PC-3 (cell line): ENCODE measurements at regions not wholly inside any gene's neighbourhood (a gene's known extent, or its start where the extent isn't known, plus 50 kb on each side); places are given as distances from the start of the nearest gene placed in this dataset.

ENCODE experiments used
- ATAC-seq: fragments of 200-7000 bp; cut with Tn5 transposase; 2 replicates; pipeline ENCODE4 v1.9.1; 2020; ENCODE audit warnings: mild to moderate bottlenecking, moderate library complexity
- BruUV-seq: library from RNA; stranded (reverse); fragments of 400-500 nt; replicated peaks from 2 replicates; lab custom pipeline; 2021; lab: Mats Ljungman, UMichigan
- CTCF ChIA-PET: fragments of 300-600 bp; sonication (Branson Sonifier 250); formaldehyde crosslinking; loops from one replicate; lab custom pipeline; 2022; ENCODE audit warnings: antibody characterized with exemption; lab: Charles Lee
- POLR2A ChIA-PET: fragments of 300-600 bp; sonication (Branson Sonifier 250); formaldehyde crosslinking; loops from one replicate; lab custom pipeline; 2022; ENCODE audit warnings: antibody characterized with exemption; ENCODE audit not compliant: unreplicated experiment; lab: Charles Lee
- DNase-seq: peaks from one replicate; pipeline ENCODE4 v3.0.0-alpha.2; 2015
- H2AFZ ChIP-seq: fragments of 300-600 bp; sonication (generic); 2 replicates; pipeline ENCODE4 v1.6.0; 2016; ENCODE audit warnings: antibody characterized with exemption, low read length
- H3F3A ChIP-seq: fragments of 300-600 bp; sonication (generic); one replicate; pipeline ENCODE4 v1.6.0; 2017; ENCODE audit warnings: antibody characterized with exemption, low read length, control low read depth, mild to moderate bottlenecking; ENCODE audit not compliant: unreplicated experiment
- H3K27ac ChIP-seq: fragments of 300-600 bp; sonication (generic); 2 replicates; pipeline ENCODE4 v1.5.1; 2016; ENCODE audit warnings: mild to moderate bottlenecking, low read length
- H3K27me3 ChIP-seq: fragments of 300-600 bp; sonication (generic); 2 replicates; pipeline ENCODE4 v1.6.1; 2016; ENCODE audit warnings: low read length, mixed read lengths
- H3K36me3 ChIP-seq: fragments of 300-600 bp; sonication (generic); 2 replicates; pipeline ENCODE4 v1.6.1; 2016; ENCODE audit warnings: low read depth, mixed run types, low read length, mixed read lengths
- H3K4me1 ChIP-seq: fragments of 300-600 bp; sonication (generic); 2 replicates; pipeline ENCODE4 v1.5.1; 2016; ENCODE audit warnings: low read length; ENCODE audit not compliant: insufficient read depth
- H3K4me2 ChIP-seq: fragments of 300-600 bp; sonication (generic); 2 replicates; pipeline ENCODE4 v1.6.0; 2016; ENCODE audit warnings: low read length
- H3K4me3 ChIP-seq: fragments of 300-600 bp; sonication (generic); 2 replicates; pipeline ENCODE4 v1.5.1; 2016; ENCODE audit warnings: mild to moderate bottlenecking, low read length, mixed read lengths
- H3K79me2 ChIP-seq: fragments of 300-600 bp; sonication (generic); 2 replicates; pipeline ENCODE4 v1.6.1; 2017; ENCODE audit warnings: low read length, mixed read lengths
- H3K9ac ChIP-seq: fragments of 300-600 bp; sonication (generic); 2 replicates; pipeline ENCODE4 v1.6.0; 2016; ENCODE audit warnings: mild to moderate bottlenecking, low read length
- H3K9me2 ChIP-seq: fragments of 300-600 bp; sonication (generic); replicated peaks from 2 replicates; pipeline ENCODE4 v1.6.1; 2016; ENCODE audit warnings: mixed run types, low read length, mixed read lengths
- H3K9me3 ChIP-seq: fragments of 300-600 bp; sonication (generic); 2 replicates; pipeline ENCODE4 v1.6.1; 2016; ENCODE audit warnings: low read length, mixed read lengths
- H4K20me1 ChIP-seq: fragments of 300-600 bp; sonication (generic); 2 replicates; pipeline ENCODE4 v1.6.1; 2016; ENCODE audit warnings: low read length, mixed read lengths
- CTCF ChIP-seq: fragments of 300-600 bp; sonication (generic); conservative IDR thresholded peaks from 2 replicates; pipeline ENCODE4 v1.5.1; 2017; ENCODE audit warnings: antibody characterized with exemption, low read depth, mild to moderate bottlenecking, low read length
- EZH2 ChIP-seq: fragments of 300-600 bp; sonication (generic); IDR thresholded peaks from one replicate; pipeline ENCODE4 v1.6.1; 2017; ENCODE audit warnings: antibody characterized with exemption, mild to moderate bottlenecking, low read length; ENCODE audit not compliant: unreplicated experiment
- EZH2phosphoT487 ChIP-seq: fragments of 300-600 bp; sonication (generic); IDR thresholded peaks from 2 replicates; pipeline ENCODE4 v1.6.1; 2018; ENCODE audit warnings: mild to moderate bottlenecking, antibody characterized with exemption, low read length, borderline replicate concordance
- intact Hi-C: fragments of 100-400 bp; cut with micrococcal nuclease; formaldehyde crosslinking; loops from 2 replicates; pipeline ENCODE4 v1.9.0; 2023

GRCh38 chr13:76703216-76703615, 183.0 kb downstream of the KCTD12 start:
- intact Hi-C loops, result no loop called here
- no peak overlapping the region for H3K9ac ChIP-seq
- H3K4me1 ChIP-seq, result no peaks in the 10 kb centered on the region
- no peaks in the 10 kb centered on the region for H3K79me2 ChIP-seq
- no peaks in the 10 kb centered on the region for H3K36me3 ChIP-seq
- H3K9me3 ChIP-seq, result no peaks in the 10 kb centered on the region
- H2AFZ ChIP-seq, result no peak overlapping the region
- BruUV-seq, result no TSS peak
- H4K20me1 ChIP-seq, result no peaks in the 10 kb centered on the region
- DNase-seq (no peak), ATAC-seq (no peak)
- H3F3A ChIP-seq, result no peaks in the 10 kb centered on the region
- H3K4me2 ChIP-seq, result no peak overlapping the region
- TF ChIP-seq CTCF, result no peak
- TF ChIP-seq EZH2phosphoT487, result no peak
- TF ChIP-seq EZH2, result no peak
- H3K4me3 ChIP-seq, result no peak overlapping the region
- POLR2A ChIA-PET, result no interaction called here
- no peak overlapping the region for H3K27ac ChIP-seq
- CTCF ChIA-PET, result no interaction called here
- H3K9me2 ChIP-seq, result no peaks in the 10 kb centered on the region
- H3K27me3 ChIP-seq, result peaks cover 16% of the 10 kb centered on the region

- intact Hi-C loops, result no loop called here
- H3K36me3 ChIP-seq, result no peaks in the 10 kb centered on the region
- peaks cover 14% of the 10 kb centered on the region for H3K27me3 ChIP-seq
- CTCF ChIA-PET, result no interaction called here
- H3K79me2 ChIP-seq, result no peaks in the 10 kb centered on the region
- POLR2A ChIA-PET, result interaction anchor here (0.7 kb wide), 1 partner anchor 189 kb away, joined by 5 read pairs; the partner anchor contains the start of gene KCTD12
- DNase-seq (no peak), ATAC-seq (no peak)
- H4K20me1 ChIP-seq, result no peaks in the 10 kb centered on the region
- H3K4me2 ChIP-seq, result no peak overlapping the region
- BruUV-seq, result no TSS peak
- no peaks in the 10 kb centered on the region for H3K9me2 ChIP-seq
- no peak overlapping the region for H3K27ac ChIP-seq
- H3F3A ChIP-seq, result no peaks in the 10 kb centered on the region
- no peak overlapping the region for H2AFZ ChIP-seq
- no peaks in the 10 kb centered on the region for H3K9me3 ChIP-seq
- no peak overlapping the region for H3K4me3 ChIP-seq
- H3K9ac ChIP-seq, result no peak overlapping the region
- TF ChIP-seq EZH2 (no peak), EZH2phosphoT487 (no peak), CTCF (no peak)
- no peaks in the 10 kb centered on the region for H3K4me1 ChIP-seq
Measured at GRCh38 chr13:76697288-76697687, 188.9 kb downstream of the KCTD12 start.

GRCh38 chr13:76696370-76696769, 189.8 kb downstream of the KCTD12 start:
- POLR2A ChIA-PET, result no interaction called here
- Histone ChIP-seq H2AFZ (no peak overlapping the region), H3K27me3 (peaks cover 14% of the 10 kb centered on the region), H3K79me2 (no peaks in the 10 kb centered on the region), H3K4me2 (no peak overlapping the region), H3K4me1 (no peaks in the 10 kb centered on the region), H4K20me1 (no peaks in the 10 kb centered on the region), H3K4me3 (no peak overlapping the region), H3K36me3 (no peaks in the 10 kb centered on the region), H3K9me3 (no peaks in the 10 kb centered on the region), H3F3A (no peaks in the 10 kb centered on the region), H3K9me2 (no peaks in the 10 kb centered on the region), H3K27ac (no peak overlapping the region), H3K9ac (no peak overlapping the region)
- DNase-seq (no peak), ATAC-seq (no peak)
- no peak for TF ChIP-seq EZH2
- no peak for TF ChIP-seq EZH2phosphoT487
- no peak for TF ChIP-seq CTCF
- intact Hi-C loops, result no loop called here
- CTCF ChIA-PET, result no interaction called here
- BruUV-seq, result no TSS peak
